ENCODE measurements at regions not wholly inside any gene's neighbourhood (a gene's known extent, or its start where the extent isn't known, plus 50 kb on each side); places are given as distances from the start of the nearest gene placed in this dataset.

DNA sequence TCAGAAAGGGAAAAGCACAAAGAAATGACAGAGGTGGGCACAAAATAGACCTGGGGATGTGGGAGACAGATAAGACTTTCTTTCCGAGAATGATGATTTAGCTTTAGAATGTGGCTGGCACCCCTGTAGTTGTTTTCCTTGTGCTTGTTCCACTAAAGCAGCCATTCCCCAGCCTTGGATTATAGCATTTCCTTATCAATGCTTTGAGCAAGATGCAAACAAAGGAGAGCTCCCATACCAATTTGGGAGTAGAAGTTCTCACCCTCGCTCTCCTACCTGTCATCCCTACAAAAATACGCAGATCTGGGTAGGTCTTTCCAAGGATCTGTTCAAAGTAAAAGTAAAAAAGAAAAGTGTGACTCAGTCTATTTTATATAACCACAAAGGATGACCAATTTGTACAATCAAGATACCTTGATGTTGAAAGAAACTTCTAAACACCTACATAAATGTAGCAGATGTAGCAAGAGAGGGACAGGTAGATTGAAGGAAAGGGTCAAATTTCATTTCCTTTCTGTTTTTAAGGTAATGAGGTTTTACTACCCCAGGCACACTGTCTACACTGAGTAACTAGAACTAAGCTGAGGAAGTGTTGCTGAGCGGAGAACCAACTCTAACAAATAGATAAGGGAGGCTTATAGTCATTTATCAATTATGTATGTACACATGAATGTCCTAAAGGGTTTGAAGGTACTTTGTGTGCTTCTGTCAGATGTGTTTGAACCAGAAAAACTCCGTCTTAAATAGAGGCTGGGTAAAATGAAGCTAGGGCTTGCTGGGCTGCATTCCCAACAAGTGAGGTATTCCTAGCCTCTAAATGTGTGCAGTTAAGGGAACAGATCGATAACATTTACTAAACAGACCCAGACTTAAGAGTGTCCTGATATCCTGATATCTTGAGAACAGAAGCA, 91.1 kb upstream of the LRRN1 start (continued):
- TF ChIP-seq CBX5 (IDR thresholded peaks at IDR 0.05; ENCODE audit: low read depth, low read length) (no peak), EZH2 (IDR thresholded peaks at IDR 0.05; ENCODE audit: low read depth, low read length, severe bottlenecking) (no peak), RXRA (IDR thresholded peaks at IDR 0.05; ENCODE audit: insufficient read depth, low read depth, low read length) (no peak), KDM4A (IDR thresholded peaks at IDR 0.05; ENCODE audit: low read depth, low read length, severe bottlenecking) (no peak)

Data from H1 (cell line).